NT2/D1 (cell line): ENCODE measurements at regions not wholly inside any gene's neighbourhood (a gene's known extent, or its start where the extent isn't known, plus 50 kb on each side); places are given as distances from the start of the nearest gene placed in this dataset.

ENCODE experiments used
- SUZ12 ChIP-seq: IDR thresholded peaks from 2 replicates; pipeline ENCODE4 v1.6.1; 2011; ENCODE audit not compliant: insufficient read length, insufficient read depth; ENCODE audit errors: extremely low read depth
- YY1 ChIP-seq: IDR thresholded peaks from 2 replicates; pipeline ENCODE4 v1.6.1; 2011; ENCODE audit not compliant: insufficient read length, insufficient read depth
- ZNF274 ChIP-seq: IDR thresholded peaks from 2 replicates; pipeline ENCODE4 v1.6.1; 2011; ENCODE audit warnings: mild to moderate bottlenecking, low read depth, low read length

DNA sequence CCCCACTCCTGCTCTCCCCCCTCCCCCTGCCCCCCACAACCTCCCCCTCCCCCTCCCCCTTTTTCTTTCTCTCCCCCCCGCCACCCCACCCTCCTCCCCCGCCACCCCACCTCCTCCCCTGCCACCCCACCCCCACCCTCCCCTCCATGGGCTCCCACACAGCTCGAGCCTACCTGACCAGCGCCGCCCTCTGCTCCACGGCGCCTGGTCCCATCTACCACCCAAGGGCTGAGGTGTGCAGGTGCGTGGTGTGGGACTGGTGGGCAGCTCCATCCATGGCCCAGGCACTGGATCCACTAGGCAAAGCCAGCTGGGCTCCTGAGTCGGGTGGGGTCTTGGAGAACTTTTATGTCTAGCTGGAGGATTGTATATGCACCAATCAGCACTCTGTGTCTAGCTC is 68.3 kb upstream of the KCNAB1 start:
- TF ChIP-seq YY1 (no peak), SUZ12 (no peak), ZNF274 (no peak)
